ENCODE measurements at regions not wholly inside any gene's neighbourhood (a gene's known extent, or its start where the extent isn't known, plus 50 kb on each side); places are given as distances from the start of the nearest gene placed in this dataset.
"Not testable (repeated sequence)": the region's sequence is repeated elsewhere in the genome, so short reads cannot be mapped to it uniquely, and the experiment has no call there.

DNA sequence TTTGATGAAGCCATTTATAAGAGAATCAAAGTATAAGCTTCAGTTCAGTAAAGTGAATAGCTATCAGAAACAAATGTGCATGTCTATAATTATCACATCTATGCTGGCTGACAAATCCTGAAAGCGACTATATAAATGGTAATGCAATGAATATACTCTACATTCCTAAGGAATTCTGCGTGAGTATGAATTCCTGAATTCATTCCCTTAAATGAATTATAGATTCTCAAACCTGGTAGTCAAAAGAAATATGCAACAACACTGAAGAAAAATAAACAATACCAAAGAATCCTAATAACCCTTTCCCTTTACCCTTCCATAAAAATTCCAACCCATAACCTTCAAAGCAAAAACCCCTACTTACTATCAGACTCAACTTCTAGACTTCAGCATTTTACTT, 416.6 kb upstream of the PMFBP1 start:
- TF ChIP-seq CTCF (conservative IDR thresholded peaks at IDR 0.05; ENCODE audit: low read depth, low read length), result no peak
- Histone ChIP-seq H3K27me3 (ENCODE audit: insufficient read depth, low read depth) (no peaks in the 10 kb centered on the region; the same call in 1 of the 2 replicates), H3K9ac (no peak overlapping the region)

GRCh38 chr16:72578061-72578460, 406.1 kb upstream of the PMFBP1 start:
- H4K20me1 ChIP-seq (ENCODE audit: insufficient read depth); H3K79me2 ChIP-seq (ENCODE audit: insufficient read depth, low read depth); H3K27ac ChIP-seq; H3K36me3 ChIP-seq (ENCODE audit: insufficient read depth); H3K4me2 ChIP-seq; H2AFZ ChIP-seq (ENCODE audit: low read depth); H3K9ac ChIP-seq; H3K4me3 ChIP-seq (IDR thresholded peaks at IDR 0.05; ENCODE audit: insufficient read depth, low read depth, low read length); H3K27me3 ChIP-seq (ENCODE audit: insufficient read depth, low read depth): not testable (repeated sequence)
- peaks cover 18% of the 10 kb centered on the region for H3K4me1 ChIP-seq (ENCODE audit: low read depth, poor library complexity, severe bottlenecking)

More for the DNA sequence above, 416.6 kb upstream of the PMFBP1 start:
- H4K20me1 ChIP-seq (ENCODE audit: insufficient read depth), result no peaks in the 10 kb centered on the region
- H3K4me2 ChIP-seq, result no peak overlapping the region
- no peaks in the 10 kb centered on the region for H3K79me2 ChIP-seq (ENCODE audit: insufficient read depth, low read depth)
- H2AFZ ChIP-seq (ENCODE audit: low read depth), result no peak overlapping the region
- no peak overlapping the region for H3K4me3 ChIP-seq (IDR thresholded peaks at IDR 0.05; ENCODE audit: insufficient read depth, low read depth, low read length)
- H3K4me1 ChIP-seq (ENCODE audit: low read depth, poor library complexity, severe bottlenecking), result peaks cover 26% of the 10 kb centered on the region
- no peak overlapping the region for H3K27ac ChIP-seq
- no peaks in the 10 kb centered on the region for H3K36me3 ChIP-seq (ENCODE audit: insufficient read depth)

- Histone ChIP-seq H3K9ac (no peak overlapping the region), H3K79me2 (ENCODE audit: insufficient read depth, low read depth) (no peaks in the 10 kb centered on the region), H3K4me3 (IDR thresholded peaks at IDR 0.05; ENCODE audit: insufficient read depth, low read depth, low read length) (no peak overlapping the region), H2AFZ (ENCODE audit: low read depth) (no peak overlapping the region), H3K4me2 (peak overlapping the region; percentile 36; the same call in 1 of the 2 replicates), H3K27me3 (ENCODE audit: insufficient read depth, low read depth) (no peaks in the 10 kb centered on the region), H3K36me3 (ENCODE audit: insufficient read depth) (no peaks in the 10 kb centered on the region), H4K20me1 (ENCODE audit: insufficient read depth) (no peaks in the 10 kb centered on the region), H3K4me1 (ENCODE audit: low read depth, poor library complexity, severe bottlenecking) (peaks cover 18% of the 10 kb centered on the region), H3K27ac (peak overlapping the region; percentile 10; the same call in 1 of the 2 replicates)
- TF ChIP-seq CTCF (conservative IDR thresholded peaks at IDR 0.05; ENCODE audit: low read depth, low read length), result no peak
These were observed 404.2 kb upstream of the PMFBP1 start for GRCh38 chr16:72576189-72576588.

DNA sequence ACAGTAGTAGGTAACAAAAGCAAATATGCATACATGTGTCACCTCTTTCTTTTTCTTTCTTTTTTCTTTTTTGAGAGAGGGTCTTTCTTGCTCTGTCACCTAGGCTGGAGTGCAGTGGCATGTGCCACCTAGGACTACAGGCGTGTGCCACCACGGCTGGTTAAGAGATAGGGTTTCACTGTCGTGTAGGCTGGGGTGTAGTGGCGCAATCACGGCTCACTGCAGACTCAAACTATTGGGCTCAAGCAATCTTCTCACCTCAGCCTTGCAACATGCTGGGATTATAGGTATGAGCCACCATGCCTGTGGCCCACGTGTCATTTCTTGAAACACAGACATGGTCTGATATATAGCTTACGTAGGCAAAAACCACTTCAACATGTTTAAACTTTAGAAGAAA, 397.7 kb upstream of the PMFBP1 start:
- no peak overlapping the region for H3K27ac ChIP-seq
- no peaks in the 10 kb centered on the region for H3K27me3 ChIP-seq (ENCODE audit: insufficient read depth, low read depth)
- no peak overlapping the region for H2AFZ ChIP-seq (ENCODE audit: low read depth)
- H3K36me3 ChIP-seq (ENCODE audit: insufficient read depth), result no peaks in the 10 kb centered on the region
- H3K4me2 ChIP-seq, result no peak overlapping the region
- H4K20me1 ChIP-seq (ENCODE audit: insufficient read depth), result no peaks in the 10 kb centered on the region
- no peak for TF ChIP-seq CTCF (conservative IDR thresholded peaks at IDR 0.05; ENCODE audit: low read depth, low read length)
- no peak overlapping the region for H3K4me3 ChIP-seq (IDR thresholded peaks at IDR 0.05; ENCODE audit: insufficient read depth, low read depth, low read length)
- no peaks in the 10 kb centered on the region for H3K79me2 ChIP-seq (ENCODE audit: insufficient read depth, low read depth)
- no peak overlapping the region for H3K9ac ChIP-seq
- no peaks in the 10 kb centered on the region for H3K4me1 ChIP-seq (ENCODE audit: low read depth, poor library complexity, severe bottlenecking)

DNA sequence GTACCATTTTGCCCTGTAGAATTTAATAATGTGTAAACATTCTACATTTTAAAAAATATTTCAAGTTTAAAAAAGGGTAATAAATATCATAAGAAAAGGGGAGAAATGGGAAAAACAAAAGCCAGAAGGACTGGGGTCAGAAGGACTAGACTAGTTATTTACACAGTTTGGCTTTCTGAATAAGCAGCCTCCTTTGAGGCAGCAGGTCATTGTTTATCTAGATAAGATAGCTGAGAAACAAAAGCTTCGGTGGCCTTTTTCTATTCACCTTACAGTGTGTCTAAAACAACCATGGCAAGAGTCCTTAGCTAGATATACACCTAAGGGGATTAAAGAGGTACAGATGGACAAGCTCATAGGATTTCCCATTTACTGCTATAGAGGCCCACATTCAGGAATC, 396.5 kb upstream of the PMFBP1 start:
- no peak overlapping the region for H3K27ac ChIP-seq
- no peak overlapping the region for H3K4me2 ChIP-seq
- H3K4me1 ChIP-seq (ENCODE audit: low read depth, poor library complexity, severe bottlenecking), result no peaks in the 10 kb centered on the region
- H3K9ac ChIP-seq, result no peak overlapping the region
- H2AFZ ChIP-seq (ENCODE audit: low read depth), result no peak overlapping the region
- H3K36me3 ChIP-seq (ENCODE audit: insufficient read depth), result no peaks in the 10 kb centered on the region
- H3K4me3 ChIP-seq (IDR thresholded peaks at IDR 0.05; ENCODE audit: insufficient read depth, low read depth, low read length), result no peak overlapping the region
- TF ChIP-seq CTCF (conservative IDR thresholded peaks at IDR 0.05; ENCODE audit: low read depth, low read length), result no peak
- no peaks in the 10 kb centered on the region for H3K27me3 ChIP-seq (ENCODE audit: insufficient read depth, low read depth)
- H4K20me1 ChIP-seq (ENCODE audit: insufficient read depth), result no peaks in the 10 kb centered on the region
- H3K79me2 ChIP-seq (ENCODE audit: insufficient read depth, low read depth), result no peaks in the 10 kb centered on the region
